Ureter (tissue), 1 donor: ENCODE measurements at regions not wholly inside any gene's neighbourhood (a gene's known extent, or its start where the extent isn't known, plus 50 kb on each side); places are given as distances from the start of the nearest gene placed in this dataset.
"Not testable (repeated sequence)": the region's sequence is repeated elsewhere in the genome, so short reads cannot be mapped to it uniquely, and the experiment has no call there.

Experiments
- DNase-seq: peaks from one replicate; pipeline ENCODE4 v3.0.0-alpha.2; 2020; ENCODE audit warnings: low spot score
- donor health status: DM: yes; HTN: yes; CAD: no.

DNA sequence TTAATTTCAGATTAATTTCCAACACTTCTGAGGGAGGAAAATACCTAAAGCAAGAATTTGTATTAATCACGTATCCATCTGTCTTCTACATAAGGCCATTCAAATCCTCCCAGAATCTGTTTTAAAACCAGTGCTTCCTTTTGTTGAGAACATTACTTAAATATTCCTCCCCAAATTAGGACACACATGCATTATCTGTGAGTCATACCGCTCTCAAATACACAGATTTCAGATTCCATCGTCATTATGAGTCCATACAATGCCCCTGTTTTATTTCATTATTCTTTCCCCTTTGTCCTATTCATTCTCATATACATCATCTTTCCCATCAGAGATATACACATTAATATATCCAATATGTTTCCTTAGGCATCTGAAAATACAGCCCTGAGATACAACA is 57.3 kb upstream of the PRSS12 start:
- DNase-seq: no peak

DNA sequence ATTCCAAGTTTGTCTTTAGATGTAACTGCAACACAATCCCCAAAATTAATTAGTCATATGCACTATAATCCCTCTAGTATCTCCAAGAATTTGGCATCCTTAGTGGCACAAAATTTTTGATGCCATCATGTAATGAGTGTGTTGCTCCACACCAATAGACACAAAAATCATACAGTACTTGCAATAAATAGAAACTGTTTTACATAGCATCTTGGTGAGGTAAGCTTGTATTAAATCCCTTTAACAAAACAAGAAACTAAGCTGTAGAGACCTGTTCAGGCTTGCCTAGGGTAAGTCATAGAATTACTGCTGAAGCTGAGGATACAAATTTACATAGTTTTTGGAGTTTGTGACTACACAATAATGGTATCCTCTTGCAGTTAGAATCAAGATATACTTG is 64.5 kb upstream of the PRSS12 start:
- no peak for DNase-seq

DNA sequence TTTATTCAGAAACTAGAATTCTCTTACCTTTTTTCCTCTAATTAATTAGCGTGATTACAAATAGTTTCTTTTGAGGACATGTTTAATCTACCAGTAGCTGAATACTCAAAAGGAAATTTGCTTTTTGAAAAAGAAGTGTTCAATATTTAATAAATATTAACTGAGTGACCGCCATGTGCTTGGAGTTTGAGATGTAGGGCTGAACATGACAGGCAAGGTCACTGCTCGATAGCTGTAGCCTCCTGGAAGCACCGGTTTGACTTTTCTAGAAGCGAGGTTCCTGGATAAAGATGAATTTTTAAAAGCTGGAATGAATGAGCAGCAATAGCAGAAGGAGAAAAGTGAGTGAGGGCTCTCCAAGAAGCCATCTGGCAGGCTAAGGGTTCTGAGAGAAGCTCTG is 65.0 kb upstream of the PRSS12 start:
- not testable (repeated sequence) for DNase-seq

- DNase-seq: not testable (repeated sequence)
These were observed 65.6 kb upstream of the PRSS12 start for GRCh38 chr4:118418396-118418795.

DNA sequence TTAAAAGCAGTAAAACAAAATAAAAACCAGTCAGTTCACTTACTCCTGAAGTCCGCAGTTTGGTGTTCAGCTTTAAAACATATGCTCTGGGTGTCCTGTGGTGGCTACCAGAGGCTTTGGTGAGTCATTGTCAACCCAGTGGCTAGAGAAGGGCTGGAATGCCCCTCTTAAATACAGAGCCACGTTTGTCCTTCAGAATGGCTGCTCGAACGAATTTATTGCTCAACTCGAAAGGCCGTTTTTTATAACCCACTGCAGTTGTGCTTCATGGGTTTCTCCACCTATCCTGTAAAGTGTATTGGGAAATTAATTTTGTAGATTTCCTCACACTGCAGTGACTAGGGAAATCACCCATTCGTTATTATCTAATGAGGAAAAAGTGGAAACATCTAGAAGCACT is 66.8 kb upstream of the PRSS12 start:
- not testable (repeated sequence) for DNase-seq

- DNase-seq: peak; percentile 64
These were observed 71.3 kb upstream of the PRSS12 start for GRCh38 chr4:118424062-118424461.

DNA sequence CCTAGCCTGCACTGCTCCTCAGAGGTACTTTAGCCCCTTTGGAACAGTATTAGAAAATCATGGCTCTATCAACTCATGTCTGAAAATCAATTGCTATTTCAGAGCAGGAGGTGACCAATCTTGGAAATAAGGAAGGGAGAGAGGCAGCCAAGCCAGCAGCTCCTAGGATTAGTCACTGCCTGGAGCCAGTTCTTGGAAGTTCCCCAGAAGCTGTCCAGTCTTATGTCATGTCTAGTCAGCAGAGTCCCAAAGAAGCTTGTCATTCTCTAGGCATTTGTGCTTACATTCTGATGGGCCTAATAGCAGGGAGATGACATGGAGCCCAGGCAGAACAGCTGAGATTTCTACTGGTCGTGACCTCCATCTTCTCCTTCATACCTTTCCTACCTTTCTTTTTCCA is 76.1 kb upstream of the PRSS12 start:
- not testable (repeated sequence) for DNase-seq

- DNase-seq: not testable (repeated sequence)
These were observed 79.6 kb upstream of the PRSS12 start for GRCh38 chr4:118432359-118432758.

DNA sequence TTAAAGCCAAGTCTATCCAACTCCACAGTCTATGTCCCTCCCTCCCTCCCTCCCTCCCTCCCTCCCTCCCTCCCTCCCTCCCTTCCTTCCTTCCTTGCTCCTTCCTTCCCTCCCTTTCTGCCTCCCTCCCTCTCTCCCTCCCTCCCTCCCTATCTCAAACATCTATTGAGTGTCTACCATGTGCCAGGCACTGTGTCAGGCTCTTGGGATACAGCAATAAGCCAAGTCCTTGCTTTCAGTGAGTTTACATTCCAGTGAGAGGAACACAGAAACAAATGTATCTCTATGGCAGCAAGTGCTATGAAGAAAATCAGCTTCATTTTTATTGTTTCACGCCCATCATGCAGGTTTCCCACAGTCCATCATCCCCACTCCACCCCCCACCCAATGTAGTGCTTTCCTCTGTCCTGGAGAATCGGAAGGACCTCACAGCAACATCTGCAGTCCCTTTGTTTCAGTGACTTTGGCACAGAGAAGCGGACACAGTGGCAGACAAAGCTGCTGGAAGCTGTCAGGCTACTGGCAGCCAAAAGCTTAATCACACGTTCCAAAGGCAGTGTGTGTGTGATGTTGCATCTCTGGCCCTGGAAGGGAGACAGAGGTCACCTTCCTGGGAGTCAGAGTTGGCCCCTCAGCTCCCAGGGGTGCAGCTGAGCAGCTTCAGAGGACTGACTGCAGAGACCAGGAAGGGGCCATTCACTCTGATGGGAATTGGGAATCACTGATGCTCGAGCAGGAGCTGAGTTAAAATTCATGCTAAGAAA is 81.0 kb upstream of the PRSS12 start:
- DNase-seq: not testable (repeated sequence)

DNA sequence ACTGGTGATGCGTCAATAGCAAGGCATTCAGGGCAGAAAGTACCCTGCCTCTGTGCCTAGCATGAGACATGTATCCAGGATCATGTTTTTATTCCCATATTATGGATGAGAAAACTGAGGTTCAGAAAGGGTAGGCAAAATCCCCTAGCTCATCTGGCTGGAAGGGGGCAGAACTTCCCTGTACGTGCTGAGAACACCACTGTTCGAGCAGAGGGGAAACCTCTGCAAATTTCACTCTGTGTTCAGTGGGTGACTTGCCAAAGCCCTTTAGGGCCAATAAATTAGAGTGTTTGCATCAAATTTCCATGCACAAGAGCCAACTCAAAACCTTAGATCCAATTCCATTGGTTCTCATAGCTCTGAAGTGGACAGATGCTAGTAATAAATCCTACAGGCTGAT is 82.6 kb upstream of the PRSS12 start:
- DNase-seq: not testable (repeated sequence)

GRCh38 chr4:118442115-118442837 is 89.5 kb upstream of the PRSS12 start:
- DNase-seq: not testable (repeated sequence)

GRCh38 chr4:118447397-118447796 is 94.6 kb upstream of the PRSS12 start:
- not testable (repeated sequence) for DNase-seq

GRCh38 chr4:118454857-118455256 is 102.1 kb upstream of the PRSS12 start:
- DNase-seq: not testable (repeated sequence)

DNA sequence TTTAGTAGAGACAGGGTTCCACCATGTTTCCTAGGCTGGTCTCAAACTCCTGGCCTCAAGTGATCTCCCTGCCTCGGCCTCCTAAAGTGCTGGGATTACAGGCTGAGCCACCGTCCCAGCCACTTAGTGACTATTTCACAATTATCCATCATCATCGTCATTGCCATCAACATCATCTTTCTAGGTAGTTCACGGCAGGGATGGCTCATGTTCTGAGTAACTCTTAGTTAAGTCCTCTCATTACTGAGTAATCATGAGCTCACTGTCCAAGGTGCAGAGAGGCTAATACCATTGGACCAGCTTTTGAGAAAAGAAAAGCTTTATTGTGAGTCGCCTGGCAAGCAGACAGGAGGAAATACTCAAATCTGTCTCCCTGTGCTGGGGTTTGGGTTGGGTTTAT is 108.6 kb upstream of the PRSS12 start:
- not testable (repeated sequence) for DNase-seq

GRCh38 chr4:118465831-118466230 is 113.0 kb upstream of the PRSS12 start:
- not testable (repeated sequence) for DNase-seq

- DNase-seq: not testable (repeated sequence)
These were observed 121.3 kb upstream of the PRSS12 start for GRCh38 chr4:118474001-118474626.

DNA sequence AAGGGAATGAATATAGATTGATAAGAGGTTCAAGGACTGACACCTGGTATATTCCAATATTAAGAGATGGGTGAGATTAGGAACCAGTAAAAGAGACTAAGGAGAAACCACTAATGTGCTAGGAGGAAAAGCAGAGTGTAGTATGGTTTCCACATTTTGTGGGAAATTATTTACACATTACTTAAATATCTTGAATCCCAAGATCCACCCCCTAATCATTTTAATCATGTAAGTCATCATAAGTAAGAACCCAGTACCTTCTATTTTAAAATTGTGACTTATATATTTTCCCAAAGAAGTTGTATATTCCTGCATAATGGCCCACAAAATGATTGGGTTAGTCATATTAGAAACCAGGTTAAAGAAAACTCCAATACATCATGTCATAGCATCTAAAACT is 122.0 kb upstream of the PRSS12 start:
- not testable (repeated sequence) for DNase-seq

DNA sequence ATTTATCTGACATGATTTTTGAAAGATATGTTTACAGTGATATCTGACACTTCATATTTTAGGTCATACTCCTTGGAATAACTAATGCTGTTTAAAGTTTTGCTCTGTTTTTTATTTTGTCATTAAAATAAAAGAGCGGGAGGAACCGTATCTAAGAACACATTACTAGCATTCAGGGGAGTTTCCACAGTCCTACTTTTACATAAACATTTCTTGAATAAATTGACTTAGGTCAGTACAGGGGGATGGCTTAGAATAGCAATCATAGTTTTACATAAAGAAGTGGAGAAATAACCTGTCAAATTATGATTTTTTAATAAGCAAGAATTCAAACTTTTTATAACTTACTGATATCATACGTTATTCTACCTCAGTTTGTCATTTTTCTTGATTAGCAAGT is 123.1 kb upstream of the PRSS12 start:
- not testable (repeated sequence) for DNase-seq

GRCh38 chr4:118477826-118478225 is 125.0 kb upstream of the PRSS12 start:
- DNase-seq: not testable (repeated sequence)

DNA sequence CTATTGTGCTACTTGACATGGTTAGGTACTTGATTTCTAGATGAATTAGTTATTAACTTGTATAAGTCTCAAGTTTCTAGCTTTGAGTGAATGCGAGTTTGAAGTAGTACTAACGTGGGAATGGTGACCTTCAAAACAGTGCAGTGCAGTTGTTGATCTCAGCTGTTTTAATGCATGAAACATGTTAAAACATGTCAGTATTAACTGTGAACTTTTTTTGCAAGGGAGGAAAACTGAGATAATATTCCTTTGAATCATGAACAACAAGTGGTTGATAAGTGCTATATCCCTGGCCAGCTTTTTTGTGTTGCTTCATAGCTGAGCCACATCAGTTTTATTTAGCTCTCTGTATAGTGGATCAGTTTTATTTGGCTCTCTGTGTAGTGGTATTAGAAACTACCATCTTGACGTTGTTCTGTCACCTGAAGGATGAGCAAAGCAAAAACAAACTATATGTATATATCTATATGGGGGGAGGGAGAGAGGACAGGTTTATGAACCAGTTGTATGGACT is 133.1 kb upstream of the PRSS12 start:
- not testable (repeated sequence) for DNase-seq

DNA sequence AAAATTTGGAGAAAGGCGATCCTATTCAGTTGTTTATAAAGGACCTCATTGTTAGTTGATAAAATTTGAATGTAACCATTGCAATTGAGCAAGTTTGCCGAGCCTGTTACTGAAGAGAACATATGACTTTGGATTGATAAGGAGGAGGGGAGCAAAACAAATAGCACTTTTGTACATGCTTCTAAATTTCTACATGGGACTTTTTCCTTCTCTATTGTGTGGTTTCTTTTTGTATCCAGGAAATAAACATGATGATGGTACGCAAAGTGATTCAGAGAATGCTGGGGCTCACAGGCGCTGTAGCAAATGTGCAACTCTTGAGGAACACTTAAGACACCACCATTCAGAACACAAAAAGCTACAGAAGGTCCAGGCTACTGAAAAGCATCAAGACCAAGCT is 140.2 kb upstream of the PRSS12 start:
- not testable (repeated sequence) for DNase-seq

- not testable (repeated sequence) for DNase-seq
These were observed 141.6 kb upstream of the PRSS12 start for GRCh38 chr4:118494437-118494836.
